KMS-11 (cell line): ENCODE measurements at regions not wholly inside any gene's neighbourhood (a gene's known extent, or its start where the extent isn't known, plus 50 kb on each side); places are given as distances from the start of the nearest gene placed in this dataset.

Source experiments
- H2AFZ ChIP-seq: fragments of 200-600 bp; sonication (generic); 2 replicates; pipeline ENCODE4 v1.6.1; 2016; ENCODE audit warnings: antibody characterized with exemption, mixed run types, low read depth
- H3K27ac ChIP-seq: fragments of 200-600 bp; sonication (generic); 2 replicates; pipeline ENCODE4 v1.6.1; 2016; ENCODE audit warnings: mild to moderate bottlenecking, mixed run types
- H3K27me3 ChIP-seq: fragments of 200-600 bp; sonication (generic); 2 replicates; pipeline ENCODE4 v1.6.1; 2017; ENCODE audit warnings: mild to moderate bottlenecking, low read depth, mixed run types, moderate library complexity; ENCODE audit not compliant: insufficient read depth
- H3K36me3 ChIP-seq: fragments of 200-600 bp; sonication (generic); 2 replicates; pipeline ENCODE4 v1.6.1; 2017; ENCODE audit warnings: mild to moderate bottlenecking, mixed run types; ENCODE audit not compliant: insufficient read depth
- H3K4me1 ChIP-seq: fragments of 200-600 bp; sonication (generic); 2 replicates; pipeline ENCODE4 v1.6.1; 2016; ENCODE audit warnings: mild to moderate bottlenecking, low read depth, mixed run types; ENCODE audit not compliant: poor library complexity, severe bottlenecking
- H3K4me2 ChIP-seq: fragments of 200-600 bp; sonication (generic); 2 replicates; pipeline ENCODE4 v1.7.0; 2016; ENCODE audit warnings: mild to moderate bottlenecking, mixed run types
- H3K4me3 ChIP-seq: fragments of 200-600 bp; sonication (generic); IDR thresholded peaks from 2 replicates; pipeline ENCODE4 v1.6.1; 2017; ENCODE audit warnings: low read depth, low read length, mixed read lengths; ENCODE audit not compliant: insufficient read depth
- H3K79me2 ChIP-seq: fragments of 200-600 bp; sonication (generic); 2 replicates; pipeline ENCODE4 v1.6.1; 2016; ENCODE audit warnings: low read depth, mixed run types; ENCODE audit not compliant: insufficient read depth
- H3K9ac ChIP-seq: fragments of 200-600 bp; sonication (generic); 2 replicates; pipeline ENCODE4 v1.6.1; 2016; ENCODE audit warnings: mild to moderate bottlenecking, mixed run types
- H4K20me1 ChIP-seq: fragments of 200-600 bp; sonication (generic); 2 replicates; pipeline ENCODE4 v1.6.1; 2016; ENCODE audit warnings: mild to moderate bottlenecking, mixed run types; ENCODE audit not compliant: insufficient read depth
- TF ChIP-seq, protein P1 (sequence below): fragments of 200-600 bp; sonication (generic); conservative IDR thresholded peaks from 2 replicates; pipeline ENCODE4 v1.6.1; 2017; ENCODE audit warnings: low read depth, mild to moderate bottlenecking, antibody characterized with exemption, low read length, moderate library complexity, mixed read lengths

DNA sequence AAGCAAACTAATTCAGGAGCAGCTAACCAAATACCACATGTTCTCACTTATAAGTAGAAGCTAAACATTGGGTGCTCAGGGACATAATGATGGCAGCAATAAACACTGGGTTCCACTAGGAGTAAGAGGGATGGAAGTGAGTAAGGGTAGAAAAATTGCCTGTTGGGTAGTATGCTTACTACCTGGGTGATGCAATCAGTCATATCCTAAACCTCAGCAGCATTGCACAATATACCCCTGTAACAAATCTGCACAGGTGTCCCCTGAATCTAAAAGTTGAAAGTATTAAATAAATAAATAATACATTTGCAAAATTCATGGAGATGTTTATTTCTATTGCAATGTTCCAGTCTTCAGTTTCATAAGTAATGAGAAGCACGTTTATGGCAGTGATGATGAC is 409.8 kb upstream of the FOXG1 start:
- H3K27ac ChIP-seq: no peak overlapping the region
- no peaks in the 10 kb centered on the region for H3K27me3 ChIP-seq
- no peaks in the 10 kb centered on the region for H3K36me3 ChIP-seq
- no peak overlapping the region for H3K4me3 ChIP-seq
- no peaks in the 10 kb centered on the region for H4K20me1 ChIP-seq
- no peak overlapping the region for H2AFZ ChIP-seq
- H3K79me2 ChIP-seq: no peaks in the 10 kb centered on the region
- H3K4me1 ChIP-seq: no peaks in the 10 kb centered on the region
- no peak overlapping the region for H3K4me2 ChIP-seq
- no peak overlapping the region for H3K9ac ChIP-seq
- TF ChIP-seq, protein P1, sequence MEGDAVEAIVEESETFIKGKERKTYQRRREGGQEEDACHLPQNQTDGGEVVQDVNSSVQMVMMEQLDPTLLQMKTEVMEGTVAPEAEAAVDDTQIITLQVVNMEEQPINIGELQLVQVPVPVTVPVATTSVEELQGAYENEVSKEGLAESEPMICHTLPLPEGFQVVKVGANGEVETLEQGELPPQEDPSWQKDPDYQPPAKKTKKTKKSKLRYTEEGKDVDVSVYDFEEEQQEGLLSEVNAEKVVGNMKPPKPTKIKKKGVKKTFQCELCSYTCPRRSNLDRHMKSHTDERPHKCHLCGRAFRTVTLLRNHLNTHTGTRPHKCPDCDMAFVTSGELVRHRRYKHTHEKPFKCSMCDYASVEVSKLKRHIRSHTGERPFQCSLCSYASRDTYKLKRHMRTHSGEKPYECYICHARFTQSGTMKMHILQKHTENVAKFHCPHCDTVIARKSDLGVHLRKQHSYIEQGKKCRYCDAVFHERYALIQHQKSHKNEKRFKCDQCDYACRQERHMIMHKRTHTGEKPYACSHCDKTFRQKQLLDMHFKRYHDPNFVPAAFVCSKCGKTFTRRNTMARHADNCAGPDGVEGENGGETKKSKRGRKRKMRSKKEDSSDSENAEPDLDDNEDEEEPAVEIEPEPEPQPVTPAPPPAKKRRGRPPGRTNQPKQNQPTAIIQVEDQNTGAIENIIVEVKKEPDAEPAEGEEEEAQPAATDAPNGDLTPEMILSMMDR: no peak

DNA sequence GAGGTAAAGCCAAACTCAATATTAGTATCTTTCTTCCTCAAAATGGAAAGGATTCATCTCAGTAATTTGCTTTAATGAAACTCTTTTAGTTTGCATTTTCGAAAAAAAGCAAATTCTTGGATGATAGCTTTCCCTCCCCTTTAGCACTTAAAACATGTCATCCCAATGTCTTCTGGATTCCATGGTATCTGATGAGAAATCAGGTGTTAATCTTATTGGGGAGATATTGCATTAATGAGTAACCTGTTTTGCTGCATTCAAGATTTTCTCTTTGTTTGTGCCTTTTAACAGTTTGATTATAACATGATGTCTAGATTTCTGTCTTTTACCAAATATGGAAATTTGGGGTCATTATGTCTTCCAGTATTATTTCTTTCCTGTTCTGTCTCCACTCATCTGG is 405.1 kb upstream of the FOXG1 start:
- Histone ChIP-seq H4K20me1 (no peaks in the 10 kb centered on the region), H3K4me3 (no peak overlapping the region), H3K4me2 (no peak overlapping the region), H3K27ac (no peak overlapping the region), H2AFZ (no peak overlapping the region), H3K36me3 (no peaks in the 10 kb centered on the region), H3K4me1 (no peaks in the 10 kb centered on the region), H3K27me3 (no peaks in the 10 kb centered on the region), H3K9ac (no peak overlapping the region), H3K79me2 (no peaks in the 10 kb centered on the region)
- TF ChIP-seq, protein P1: no peak

DNA sequence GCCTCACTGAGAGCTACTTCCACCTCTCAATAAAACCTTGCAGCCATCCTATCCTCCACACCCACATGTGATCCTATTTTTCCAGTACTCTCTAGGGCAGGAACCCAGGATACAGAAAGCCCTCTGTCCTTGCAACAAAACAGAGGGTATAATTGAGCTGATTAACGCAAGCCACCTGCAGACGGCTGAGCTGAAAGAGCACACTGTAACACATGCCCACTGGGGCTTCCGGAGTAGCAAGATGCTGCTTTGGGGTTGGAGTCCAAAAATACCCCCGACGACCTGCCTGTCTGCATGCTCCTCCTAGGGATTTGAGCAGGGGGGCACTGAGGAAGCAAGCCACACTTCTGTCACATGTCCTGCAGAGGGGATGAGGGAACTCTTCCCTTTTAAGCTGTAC is 401.1 kb upstream of the FOXG1 start:
- Histone ChIP-seq H3K27me3 (no peaks in the 10 kb centered on the region), H3K36me3 (no peaks in the 10 kb centered on the region), H3K4me1 (no peaks in the 10 kb centered on the region), H3K4me3 (no peak overlapping the region), H3K4me2 (no peak overlapping the region), H3K27ac (no peak overlapping the region), H3K9ac (no peak overlapping the region), H4K20me1 (no peaks in the 10 kb centered on the region), H3K79me2 (no peaks in the 10 kb centered on the region), H2AFZ (no peak overlapping the region)
- TF ChIP-seq, protein P1: no peak

DNA sequence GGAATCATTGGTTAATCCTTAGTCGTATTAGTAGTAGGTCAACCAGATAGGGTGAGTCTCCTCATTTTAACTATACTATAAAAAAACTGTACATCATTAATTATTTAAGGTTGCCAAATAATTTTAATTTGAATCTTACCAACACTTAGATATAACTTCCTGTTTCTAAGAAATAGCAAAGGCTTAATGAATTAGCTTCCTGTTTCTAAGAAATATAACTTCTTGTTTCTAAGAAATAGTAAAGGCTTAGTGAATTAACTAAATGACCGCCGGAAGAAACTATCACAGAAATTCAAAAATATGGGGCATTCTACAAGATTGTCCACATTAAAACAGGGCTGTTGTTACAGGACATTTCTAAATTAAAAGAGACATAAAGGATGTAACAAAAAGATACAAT is 392.9 kb upstream of the FOXG1 start:
- Histone ChIP-seq H3K36me3 (no peaks in the 10 kb centered on the region), H3K4me3 (no peak overlapping the region), H3K27me3 (no peaks in the 10 kb centered on the region), H3K79me2 (no peaks in the 10 kb centered on the region), H3K27ac (no peak overlapping the region), H4K20me1 (no peaks in the 10 kb centered on the region), H2AFZ (no peak overlapping the region), H3K9ac (no peak overlapping the region), H3K4me1 (no peaks in the 10 kb centered on the region), H3K4me2 (no peak overlapping the region)
- TF ChIP-seq, protein P1: no peak

DNA sequence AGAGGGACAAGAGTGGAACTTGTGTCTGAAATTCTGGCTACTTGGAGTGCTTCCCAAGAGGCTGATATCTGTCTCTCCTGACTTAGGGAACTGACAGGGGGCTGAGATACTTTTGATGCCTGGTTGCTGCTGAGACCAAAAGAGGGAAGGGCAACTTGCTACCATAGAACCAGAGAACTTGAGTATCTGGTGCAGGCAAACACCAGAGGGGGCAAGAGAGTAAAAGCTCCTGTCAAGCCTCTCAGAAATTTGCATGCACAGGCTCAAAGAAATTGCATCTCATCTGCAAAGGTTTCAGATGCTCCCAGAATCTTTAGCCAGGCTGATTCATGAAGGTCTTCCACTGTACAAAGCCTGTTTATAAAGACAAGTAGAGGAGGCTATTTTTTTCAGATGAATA is 391.3 kb upstream of the FOXG1 start:
- no peaks in the 10 kb centered on the region for H3K27me3 ChIP-seq
- H3K27ac ChIP-seq: no peak overlapping the region
- H3K4me3 ChIP-seq: no peak overlapping the region

More for the DNA sequence above, 391.3 kb upstream of the FOXG1 start:
- TF ChIP-seq, protein P1: no peak
- no peaks in the 10 kb centered on the region for H3K79me2 ChIP-seq
- H3K4me1 ChIP-seq: no peaks in the 10 kb centered on the region
- no peak overlapping the region for H2AFZ ChIP-seq
- no peaks in the 10 kb centered on the region for H3K36me3 ChIP-seq
- H3K9ac ChIP-seq: no peak overlapping the region
- no peak overlapping the region for H3K4me2 ChIP-seq
- no peaks in the 10 kb centered on the region for H4K20me1 ChIP-seq
